ENCODE measurements at regions not wholly inside any gene's neighbourhood (a gene's known extent, or its start where the extent isn't known, plus 50 kb on each side); places are given as distances from the start of the nearest gene placed in this dataset.
A peak's percentile ranks its signal among the peaks of the same experiment; 100 is the strongest.

GRCh38 chrX:1112321-1112720, 100.1 kb downstream of the CRLF2 start:
- peaks cover 99% of the 10 kb centered on the region for H3K9me3 Mint-ChIP-seq
- Histone ChIP-seq H3K27ac (ENCODE audit: low read depth) (peak overlapping the region; percentile 92), H3K79me2 (replicated peaks; ENCODE audit: insufficient read depth) (no peaks in the 10 kb centered on the region), H3K27me3 (ENCODE audit: insufficient read depth) (no peaks in the 10 kb centered on the region), H4K20me1 (replicated peaks; ENCODE audit: insufficient read depth) (no peaks in the 10 kb centered on the region), H3K4me3 (peak overlapping the region; percentile 40), H3K4me1 (ENCODE audit: insufficient read depth) (peaks cover 32% of the 10 kb centered on the region), H3K9me2 (ENCODE audit: insufficient read depth) (no peaks in the 10 kb centered on the region), H3K4me2 (peak overlapping the region; percentile 82), H3K36me3 (ENCODE audit: insufficient read depth) (no peaks in the 10 kb centered on the region), H3F3A (replicated peaks; ENCODE audit: low read depth) (peaks cover 44% of the 10 kb centered on the region), H2AFZ (no peak overlapping the region)
- no peak overlapping the region for H3K27ac Mint-ChIP-seq
- DNase-seq (ENCODE audit: low spot score) (peak; percentile 70), ATAC-seq (peak; percentile 40; the same call in 2 of the 3 replicates)
- peaks cover 54% of the 10 kb centered on the region for H3K36me3 Mint-ChIP-seq (ENCODE audit: low read depth)
- H3K27me3 Mint-ChIP-seq (ENCODE audit: insufficient read depth, low read depth, poor library complexity) = peaks cover 7% of the 10 kb centered on the region
- no peak for TF ChIP-seq ZNF462 (CRISPR knock-in tag; IDR thresholded peaks at IDR 0.05)
- TF ChIP-seq STAT1 (IDR thresholded peaks at IDR 0.05; ENCODE audit: unreplicated experiment) = no peak
- TF ChIP-seq NANOG (IDR thresholded peaks at IDR 0.05; ENCODE audit: borderline replicate concordance) = no peak
- TF ChIP-seq CREB1 (CRISPR knock-in tag; IDR thresholded peaks at IDR 0.05; ENCODE audit: low read depth) = no peak
- no peak for TF ChIP-seq JUNB (IDR thresholded peaks at IDR 0.05; ENCODE audit: unreplicated experiment)
- TF ChIP-seq ZNF331 (CRISPR knock-in tag; IDR thresholded peaks at IDR 0.05; ENCODE audit: low read depth) = no peak
- TF ChIP-seq CTCF (conservative IDR thresholded peaks at IDR 0.05; ENCODE audit: low read depth in 2 of 2) = no peak
- no peak for TF ChIP-seq EZH2phosphoT487 (IDR thresholded peaks at IDR 0.05; ENCODE audit: unreplicated experiment)
- no peak for TF ChIP-seq ZNF114 (CRISPR knock-in tag; IDR thresholded peaks at IDR 0.05)
- TF ChIP-seq POLR2AphosphoS5 (IDR thresholded peaks at IDR 0.05; ENCODE audit: low read depth) = no peak
- no peak for TF ChIP-seq ETS1 (IDR thresholded peaks at IDR 0.05)
- TF ChIP-seq REST (IDR thresholded peaks at IDR 0.05; ENCODE audit: unreplicated experiment) = no peak
- no peak for TF ChIP-seq EZH2 (IDR thresholded peaks at IDR 0.05; ENCODE audit: low read depth, unreplicated experiment)
- H3K4me1 Mint-ChIP-seq = 0 out of 3 replicates have a peak, but pooled peaks cover 2% of the 10 kb centered on the region
- H3K4me3 Mint-ChIP-seq = peak overlapping the region; percentile 21; the same call in 1 of the 3 replicates

Data from GM23338 (cell line).